SU-DHL-6 (cell line): ENCODE measurements at regions not wholly inside any gene's neighbourhood (a gene's known extent, or its start where the extent isn't known, plus 50 kb on each side); places are given as distances from the start of the nearest gene placed in this dataset.

ENCODE experiments used
- CTCF ChIP-seq: fragments of 200-600 bp; sonication (generic); IDR thresholded peaks from one replicate; pipeline ENCODE4 v1.5.1; 2017; ENCODE audit warnings: antibody characterized with exemption, mild to moderate bottlenecking, low read length, moderate library complexity; ENCODE audit not compliant: insufficient read depth, poor library complexity, severe bottlenecking
- EZH2phosphoT487 ChIP-seq: fragments of 200-600 bp; sonication (generic), shearing (Covaris generic); conservative IDR thresholded peaks from 2 replicates; pipeline ENCODE4 v1.6.1; 2018; ENCODE audit warnings: mild to moderate bottlenecking, antibody characterized with exemption, low read length, moderate library complexity, mixed read lengths

DNA sequence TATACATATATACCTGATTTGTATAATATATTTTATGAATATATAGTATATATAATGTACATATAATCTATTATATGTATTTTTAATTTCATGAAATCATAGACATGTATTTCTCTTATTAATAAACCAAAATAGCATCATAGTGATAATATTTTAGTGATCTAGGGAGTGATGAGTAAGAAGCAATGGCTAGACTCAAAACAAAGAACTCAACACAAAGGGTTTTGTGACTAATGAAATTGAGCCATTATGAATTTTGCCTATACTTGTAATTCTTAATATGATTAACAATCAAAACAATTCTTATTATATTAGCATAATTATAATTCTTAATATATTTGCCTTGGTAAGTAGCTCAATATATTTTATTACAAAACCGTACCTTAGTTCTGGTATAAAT, 1614.1 kb upstream of the TMEFF2 start:
- TF ChIP-seq CTCF: no peak
- no peak for TF ChIP-seq EZH2phosphoT487
